Smooth muscle cell (in vitro differentiated cells): ENCODE measurements at regions not wholly inside any gene's neighbourhood (a gene's known extent, or its start where the extent isn't known, plus 50 kb on each side); places are given as distances from the start of the nearest gene placed in this dataset.

Experiments
- DNase-seq: peaks from one replicate; lab custom pipeline; 2025; ENCODE audit not compliant: unreplicated experiment; lab: John Stamatoyannopoulos, UW
- H2AFZ ChIP-seq: fragments of 200-600 bp; sonication (generic); 2 replicates; pipeline ENCODE4 v1.6.0; 2016; ENCODE audit warnings: antibody characterized with exemption, low read depth, mild to moderate bottlenecking
- H3F3A ChIP-seq: fragments of 200-600 bp; sonication (generic); 2 replicates; pipeline ENCODE4 v1.6.0; 2017; ENCODE audit warnings: antibody characterized with exemption, low read depth
- H3K27ac ChIP-seq: fragments of 200-600 bp; sonication (generic); 2 replicates; pipeline ENCODE4 v1.5.1; 2016; ENCODE audit warnings: low read depth, mild to moderate bottlenecking
- H3K27me3 ChIP-seq: fragments of 200-600 bp; sonication (generic); 2 replicates; pipeline ENCODE4 v1.6.1; 2016; ENCODE audit warnings: low read depth, mild to moderate bottlenecking
- H3K36me3 ChIP-seq: fragments of 200-600 bp; sonication (generic); 2 replicates; pipeline ENCODE4 v1.5.1; 2016; ENCODE audit warnings: low read depth
- H3K4me1 ChIP-seq: fragments of 200-600 bp; sonication (generic); 2 replicates; pipeline ENCODE4 v1.5.1; 2016; ENCODE audit warnings: low read depth
- H3K4me2 ChIP-seq: fragments of 200-600 bp; sonication (generic); 2 replicates; pipeline ENCODE4 v1.6.0; 2016; ENCODE audit warnings: mild to moderate bottlenecking
- H3K4me3 ChIP-seq: fragments of 200-600 bp; sonication (generic); 2 replicates; pipeline ENCODE4 v1.5.1; 2016; ENCODE audit warnings: mild to moderate bottlenecking
- H3K79me2 ChIP-seq: fragments of 200-600 bp; sonication (generic); 2 replicates; pipeline ENCODE4 v1.6.0; 2016; ENCODE audit warnings: low read depth, mild to moderate bottlenecking
- H3K9ac ChIP-seq: fragments of 200-600 bp; sonication (generic); 2 replicates; pipeline ENCODE4 v1.6.0; 2016; ENCODE audit warnings: low read depth
- H3K9me3 ChIP-seq: fragments of 200-600 bp; sonication (generic); replicated peaks from 2 replicates; pipeline ENCODE4 v1.5.1; 2016; ENCODE audit warnings: low read depth
- H4K20me1 ChIP-seq: fragments of 200-600 bp; sonication (generic); 2 replicates; pipeline ENCODE4 v1.6.0; 2016; ENCODE audit warnings: low read depth
- CTCF ChIP-seq: fragments of 200-600 bp; sonication (generic); IDR thresholded peaks from 2 replicates; pipeline ENCODE4 v1.5.1; 2017; ENCODE audit warnings: borderline replicate concordance, mild to moderate bottlenecking, antibody characterized with exemption; ENCODE audit not compliant: insufficient read depth, poor library complexity, severe bottlenecking
- WGBS: methylation state at CpG from one replicate; pipeline ENCODE4 v1.1.7; 2016; ENCODE audit warnings: low lambda C conversion rate; 5-methylcytosine and 5-hydroxymethylcytosine counted together

- Histone ChIP-seq H3K27ac (no peak overlapping the region), H3K9ac (no peak overlapping the region), H3K79me2 (no peaks in the 10 kb centered on the region), H3K4me1 (no peaks in the 10 kb centered on the region), H3K27me3 (no peaks in the 10 kb centered on the region), H3K36me3 (no peaks in the 10 kb centered on the region), H3F3A (no peaks in the 10 kb centered on the region), H4K20me1 (no peaks in the 10 kb centered on the region), H2AFZ (no peak overlapping the region), H3K9me3 (no peaks in the 10 kb centered on the region), H3K4me2 (no peak overlapping the region), H3K4me3 (no peak overlapping the region)
- 78% methylated on average over 7 of the region's 7 CpGs for WGBS
- TF ChIP-seq CTCF: no peak
- DNase-seq: no peak
These were observed 757.7 kb upstream of the ID2 start for GRCh38 chr2:7924023-7924762.

DNA sequence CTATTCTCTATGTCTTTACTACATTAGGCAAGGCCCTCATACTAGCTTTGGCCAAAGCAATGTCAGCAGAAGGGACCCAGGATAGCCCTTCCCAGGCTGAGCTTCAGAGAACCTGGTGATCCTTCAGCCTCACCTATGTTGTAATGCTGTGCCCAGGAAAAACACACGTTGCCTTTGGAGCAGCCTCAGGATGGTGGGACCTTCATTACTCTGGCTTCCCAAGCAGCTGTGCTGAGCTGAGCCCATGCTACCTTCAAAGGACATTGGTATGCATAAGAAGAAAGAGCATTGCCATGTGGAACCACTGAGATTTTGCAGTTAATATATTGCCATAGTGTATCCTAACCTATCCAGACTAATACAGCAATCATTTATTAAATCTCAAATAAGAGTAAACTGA, 756.4 kb upstream of the ID2 start:
- Histone ChIP-seq H2AFZ (no peak overlapping the region), H3K27me3 (no peaks in the 10 kb centered on the region), H4K20me1 (no peaks in the 10 kb centered on the region), H3K9me3 (no peaks in the 10 kb centered on the region), H3K9ac (no peak overlapping the region), H3F3A (no peaks in the 10 kb centered on the region), H3K4me3 (no peak overlapping the region), H3K27ac (no peak overlapping the region), H3K4me2 (no peak overlapping the region), H3K36me3 (no peaks in the 10 kb centered on the region), H3K79me2 (no peaks in the 10 kb centered on the region), H3K4me1 (no peaks in the 10 kb centered on the region)
- 56% methylated on average over 1 of the region's 1 CpG for WGBS
- DNase-seq: no peak
- TF ChIP-seq CTCF: no peak

- DNase-seq: no peak
- Histone ChIP-seq H4K20me1 (no peaks in the 10 kb centered on the region), H3K4me3 (no peak overlapping the region), H3K27ac (no peak overlapping the region), H3K9me3 (no peaks in the 10 kb centered on the region), H3K27me3 (no peaks in the 10 kb centered on the region), H3K9ac (no peak overlapping the region), H3K4me1 (no peaks in the 10 kb centered on the region), H3K79me2 (no peaks in the 10 kb centered on the region), H3K36me3 (no peaks in the 10 kb centered on the region), H2AFZ (no peak overlapping the region), H3K4me2 (no peak overlapping the region), H3F3A (no peaks in the 10 kb centered on the region)
- TF ChIP-seq CTCF: no peak
- WGBS: 82% methylated on average over 2 of the region's 2 CpGs
These were observed 754.2 kb upstream of the ID2 start for GRCh38 chr2:7927691-7928090.

DNA sequence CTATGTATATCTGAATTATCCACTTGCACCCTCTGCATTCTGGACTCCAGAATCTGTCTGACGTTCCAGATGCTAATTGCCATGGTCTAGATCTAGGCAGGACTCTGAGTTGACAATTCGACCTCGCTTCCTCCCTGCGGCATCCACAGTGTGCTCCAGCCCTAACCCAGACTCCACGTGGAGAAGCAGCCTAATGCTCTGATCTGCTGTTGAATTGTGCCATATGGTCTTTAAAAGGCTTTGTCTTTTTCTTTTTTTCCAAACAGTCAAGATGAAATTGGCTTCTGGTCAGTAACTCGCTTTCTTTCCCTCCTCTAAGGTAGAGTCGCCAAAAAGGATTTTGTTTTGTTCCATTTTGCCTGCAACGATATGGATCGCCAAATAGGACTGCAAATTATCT, 752.6 kb upstream of the ID2 start:
- Histone ChIP-seq H3K4me3 (no peak overlapping the region), H2AFZ (no peak overlapping the region), H3F3A (no peaks in the 10 kb centered on the region), H3K79me2 (no peaks in the 10 kb centered on the region), H3K9ac (no peak overlapping the region), H3K27me3 (no peaks in the 10 kb centered on the region), H3K4me2 (no peak overlapping the region), H3K9me3 (no peaks in the 10 kb centered on the region), H3K27ac (no peak overlapping the region), H3K4me1 (no peaks in the 10 kb centered on the region), H3K36me3 (no peaks in the 10 kb centered on the region), H4K20me1 (no peaks in the 10 kb centered on the region)
- no peak for DNase-seq
- no peak for TF ChIP-seq CTCF
- 91% methylated on average over 9 of the region's 9 CpGs for WGBS
